ENCODE measurements at regions not wholly inside any gene's neighbourhood (a gene's known extent, or its start where the extent isn't known, plus 50 kb on each side); places are given as distances from the start of the nearest gene placed in this dataset.

DNA sequence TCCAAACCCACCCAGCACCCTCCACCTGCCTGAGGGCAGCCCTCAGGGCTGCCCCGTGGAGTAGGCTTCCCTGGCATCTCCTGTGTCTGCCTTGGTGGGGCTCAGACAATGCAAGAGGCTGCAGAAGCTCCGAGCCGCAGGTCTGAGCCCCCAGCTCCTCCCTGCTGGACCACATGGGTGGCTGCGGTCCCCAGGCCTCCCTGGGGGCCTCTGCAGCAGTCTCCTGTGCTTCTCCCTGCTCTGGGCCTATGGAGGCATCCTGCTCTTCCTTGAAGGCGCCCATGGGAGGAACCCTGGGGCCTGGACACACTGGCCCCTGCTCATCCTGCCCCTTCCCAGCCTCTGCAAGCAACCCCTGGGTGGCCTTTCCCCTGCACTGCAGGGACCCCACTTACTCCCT, 86.1 kb upstream of the ACTRT2 start:
- H3K4me1 ChIP-seq (ENCODE audit: control insufficient read depth, insufficient read depth, low read length, poor library complexity, severe bottlenecking), result no peaks in the 10 kb centered on the region
- H3K27ac ChIP-seq (ENCODE audit: low read depth, low read length, severe bottlenecking), result no peak overlapping the region
- H3K4me3 ChIP-seq (ENCODE audit: extremely low read depth, insufficient read depth, low read length, poor library complexity, severe bottlenecking), result no peak overlapping the region
- no peaks in the 10 kb centered on the region for H3K36me3 ChIP-seq (ENCODE audit: control insufficient read depth, insufficient read depth, low read length)
- peaks cover 62% of the 10 kb centered on the region for H3K9me3 ChIP-seq (ENCODE audit: control insufficient read depth, low read length)
- WGBS, 2 experiments (ENCODE audit: insufficient coverage in 2 of 2), result 46 to 56% methylated on average over 4 to 5 of the region's 5 CpGs

DNA sequence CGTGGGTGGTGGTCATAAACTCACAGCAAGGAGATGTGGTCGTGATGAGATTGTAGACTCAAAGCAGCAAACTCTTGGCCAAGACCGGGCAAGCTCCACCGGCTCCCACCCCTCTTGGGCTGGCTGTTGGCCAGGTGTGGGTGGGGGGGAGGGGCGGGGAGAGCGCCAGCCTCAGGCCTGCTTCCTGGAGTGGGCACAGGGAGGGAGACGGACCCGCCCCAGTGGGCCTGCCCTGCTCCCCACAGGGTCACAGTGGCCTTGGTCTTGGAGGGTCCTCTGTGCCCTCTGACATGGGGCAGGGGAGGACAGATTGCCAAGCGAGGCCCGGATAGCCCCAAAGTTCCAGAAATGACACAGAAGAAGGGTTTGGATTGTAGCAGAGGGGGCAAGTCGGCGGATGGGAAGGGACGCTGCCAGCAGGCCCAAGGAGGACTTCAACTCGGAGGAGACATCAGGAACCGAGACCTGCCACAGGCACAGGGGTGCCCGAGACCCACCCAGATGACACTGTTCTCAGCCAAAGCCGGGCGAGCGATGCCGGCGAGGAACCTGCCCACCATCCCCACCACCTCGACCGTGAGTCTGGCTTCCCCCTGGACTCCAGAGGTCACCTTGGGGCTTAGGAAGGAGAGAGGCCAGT, 85.4 kb upstream of the ACTRT2 start:
- Histone ChIP-seq H3K4me1 (ENCODE audit: control insufficient read depth, insufficient read depth, low read length, poor library complexity, severe bottlenecking) (no peaks in the 10 kb centered on the region), H3K36me3 (ENCODE audit: control insufficient read depth, insufficient read depth, low read length) (no peaks in the 10 kb centered on the region), H3K9me3 (ENCODE audit: control insufficient read depth, low read length) (peaks cover 64% of the 10 kb centered on the region), H3K27ac (ENCODE audit: low read depth, low read length, severe bottlenecking) (no peak overlapping the region), H3K4me3 (ENCODE audit: extremely low read depth, insufficient read depth, low read length, poor library complexity, severe bottlenecking) (no peak overlapping the region)
- 88 to 90% methylated on average over 13 of the region's 23 CpGs for WGBS, 2 experiments (ENCODE audit: insufficient coverage in 2 of 2)

DNA sequence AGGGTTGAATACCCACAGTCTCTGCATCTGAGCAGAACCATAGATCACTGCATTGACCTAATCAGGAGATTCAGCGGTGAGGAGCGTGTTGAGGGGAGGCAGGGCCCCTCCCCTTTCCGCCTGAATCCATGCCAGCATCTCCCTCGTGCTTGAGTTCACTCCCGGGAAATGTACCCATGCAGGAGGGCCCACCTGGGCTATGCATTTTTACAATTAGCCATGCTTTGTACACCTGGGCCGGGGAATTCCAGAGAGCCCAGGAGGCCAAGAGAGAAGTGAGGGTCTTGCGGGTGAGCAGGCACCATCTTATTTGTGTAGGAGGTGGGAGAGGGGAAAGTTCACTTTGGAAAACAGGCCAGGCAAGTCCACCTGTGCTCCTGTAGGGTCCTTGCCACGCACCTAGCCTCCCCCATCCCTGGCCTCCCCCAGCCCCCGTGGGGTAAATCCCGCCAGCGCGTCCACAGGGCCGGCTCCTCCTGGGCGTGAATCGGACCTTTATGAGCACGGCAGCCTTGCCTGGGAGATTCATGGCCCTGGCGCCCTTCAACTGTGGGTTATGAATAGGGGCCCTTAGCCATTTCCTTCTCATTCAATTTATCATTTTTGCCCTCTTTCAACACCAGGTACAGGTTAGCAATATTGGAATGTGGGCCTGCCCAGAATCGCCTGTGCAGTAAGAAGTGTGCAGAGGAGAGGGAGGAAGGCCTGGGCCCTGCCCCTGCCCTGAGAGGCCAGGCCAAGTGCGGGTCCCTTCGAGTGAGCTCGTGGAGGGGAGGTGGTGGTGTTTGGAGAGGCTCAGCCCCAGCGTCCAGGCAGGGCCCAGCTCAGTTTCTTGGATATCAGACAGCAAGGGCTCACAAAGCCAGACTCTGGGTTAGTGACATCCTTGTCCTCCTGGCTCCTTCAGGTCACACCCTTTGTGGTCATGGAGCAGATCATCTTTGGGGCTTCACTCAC, 84.4 kb upstream of the ACTRT2 start:
- H3K9me3 ChIP-seq (ENCODE audit: control insufficient read depth, low read length), result peaks cover 71% of the 10 kb centered on the region
- H3K36me3 ChIP-seq (ENCODE audit: control insufficient read depth, insufficient read depth, low read length), result no peaks in the 10 kb centered on the region
- H3K4me1 ChIP-seq (ENCODE audit: control insufficient read depth, insufficient read depth, low read length, poor library complexity, severe bottlenecking), result no peaks in the 10 kb centered on the region
- no peak overlapping the region for H3K27ac ChIP-seq (ENCODE audit: low read depth, low read length, severe bottlenecking)
- no peak overlapping the region for H3K4me3 ChIP-seq (ENCODE audit: extremely low read depth, insufficient read depth, low read length, poor library complexity, severe bottlenecking)
- 80 to 83% methylated on average over 18 to 19 of the region's 22 CpGs for WGBS, 2 experiments (ENCODE audit: insufficient coverage in 2 of 2)

DNA sequence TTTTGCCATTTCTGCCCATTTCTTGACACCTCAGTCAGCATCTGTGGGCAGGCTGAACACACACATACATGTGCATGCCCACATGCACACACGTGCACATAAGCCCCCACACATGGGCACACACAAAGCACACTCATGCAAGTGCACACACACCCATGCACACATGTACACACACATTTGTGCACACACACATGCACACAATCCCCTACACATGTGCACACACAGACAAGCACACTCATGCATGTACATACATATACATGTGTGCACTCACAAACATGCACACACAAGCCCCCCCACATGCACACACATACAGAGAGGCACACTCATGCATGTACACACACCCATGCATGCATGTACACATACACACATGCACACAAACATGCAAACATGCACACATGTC, 83.5 kb upstream of the ACTRT2 start:
- Histone ChIP-seq H3K27ac (ENCODE audit: low read depth, low read length, severe bottlenecking) (no peak overlapping the region), H3K4me1 (ENCODE audit: control insufficient read depth, insufficient read depth, low read length, poor library complexity, severe bottlenecking) (no peaks in the 10 kb centered on the region), H3K4me3 (ENCODE audit: extremely low read depth, insufficient read depth, low read length, poor library complexity, severe bottlenecking) (no peak overlapping the region), H3K36me3 (ENCODE audit: control insufficient read depth, insufficient read depth, low read length) (no peaks in the 10 kb centered on the region), H3K9me3 (ENCODE audit: control insufficient read depth, low read length) (peaks cover 72% of the 10 kb centered on the region)
- WGBS, 2 experiments (ENCODE audit: insufficient coverage in 2 of 2), result 18 to 44% methylated on average over 1 of the region's 1 CpG

DNA sequence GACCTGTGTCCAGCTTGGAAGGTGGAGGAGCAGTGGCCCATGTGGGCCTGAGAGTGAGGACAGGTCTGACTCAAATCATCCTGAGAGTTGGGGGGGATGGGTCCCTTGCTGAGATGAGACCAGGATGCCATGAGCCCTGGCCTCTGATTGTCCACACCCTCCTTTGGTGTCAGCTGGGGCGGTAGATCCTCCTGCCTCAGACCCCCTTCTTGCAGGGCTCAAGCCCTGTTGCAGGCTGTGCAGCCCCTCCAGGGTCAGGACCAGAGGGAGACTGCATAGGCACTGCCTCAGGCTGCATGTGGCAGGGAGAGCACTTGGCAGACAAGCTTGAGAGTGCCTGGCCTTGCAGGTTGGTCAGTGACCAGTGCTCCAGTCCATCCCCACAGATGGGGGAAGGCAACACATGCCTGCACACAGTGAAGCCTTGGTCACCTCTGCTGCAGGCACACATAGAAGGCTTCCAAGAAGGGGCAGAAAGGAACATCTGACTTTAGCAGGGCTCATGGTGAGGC, 82.2 kb upstream of the ACTRT2 start:
- no peaks in the 10 kb centered on the region for H3K36me3 ChIP-seq (ENCODE audit: control insufficient read depth, insufficient read depth, low read length)
- 38% methylated on average over 1 of the region's 1 CpG for WGBS, 2 experiments (ENCODE audit: insufficient coverage in 2 of 2)
- no peak overlapping the region for H3K27ac ChIP-seq (ENCODE audit: low read depth, low read length, severe bottlenecking)
- H3K4me3 ChIP-seq (ENCODE audit: extremely low read depth, insufficient read depth, low read length, poor library complexity, severe bottlenecking), result no peak overlapping the region
- peaks cover 79% of the 10 kb centered on the region for H3K9me3 ChIP-seq (ENCODE audit: control insufficient read depth, low read length)
- H3K4me1 ChIP-seq (ENCODE audit: control insufficient read depth, insufficient read depth, low read length, poor library complexity, severe bottlenecking), result no peaks in the 10 kb centered on the region

DNA sequence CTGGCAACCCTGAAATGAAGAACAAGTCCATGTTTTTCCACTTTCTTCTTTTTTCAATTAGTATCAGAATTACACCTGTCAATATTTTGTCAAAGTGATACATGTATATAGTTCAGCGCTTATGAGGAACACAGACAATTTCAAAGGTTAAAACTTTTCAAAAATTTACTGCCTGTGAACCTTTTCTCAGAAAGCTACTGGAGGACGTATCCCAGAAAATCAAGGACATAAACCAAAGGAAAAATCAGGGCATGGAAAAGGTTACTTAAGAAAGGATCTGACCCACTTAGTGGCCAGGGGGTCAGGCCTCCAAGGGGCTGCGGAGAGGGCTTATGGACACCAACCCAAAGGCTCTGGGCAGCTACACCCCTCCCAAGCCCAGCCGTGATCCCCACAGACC, 81.1 kb upstream of the ACTRT2 start:
- Histone ChIP-seq H3K4me1 (ENCODE audit: control insufficient read depth, insufficient read depth, low read length, poor library complexity, severe bottlenecking) (no peaks in the 10 kb centered on the region), H3K27ac (ENCODE audit: low read depth, low read length, severe bottlenecking) (no peak overlapping the region), H3K9me3 (ENCODE audit: control insufficient read depth, low read length) (peaks cover 85% of the 10 kb centered on the region), H3K4me3 (ENCODE audit: extremely low read depth, insufficient read depth, low read length, poor library complexity, severe bottlenecking) (no peak overlapping the region), H3K36me3 (ENCODE audit: control insufficient read depth, insufficient read depth, low read length) (no peaks in the 10 kb centered on the region)
- 62 to 66% methylated on average over 2 of the region's 4 CpGs for WGBS, 2 experiments (ENCODE audit: insufficient coverage in 2 of 2)

DNA sequence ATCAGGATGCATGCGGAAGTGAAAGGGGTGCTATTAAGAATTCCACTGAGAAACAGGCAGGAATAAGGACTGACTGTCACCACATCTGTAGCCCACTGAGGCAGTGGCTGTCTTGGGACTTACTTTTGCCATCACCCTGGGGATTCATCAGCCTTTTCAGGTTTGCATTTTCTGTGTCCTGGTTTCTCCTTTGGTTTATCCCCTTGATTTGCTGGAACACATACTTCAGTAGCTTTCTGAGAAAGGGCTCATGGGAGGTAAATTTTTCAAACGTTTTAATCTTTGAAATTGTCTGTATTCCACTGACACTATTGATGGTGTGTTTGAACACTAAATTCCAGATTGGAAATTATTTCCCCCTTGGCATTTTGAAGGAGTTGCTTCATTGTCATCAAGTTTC, 80.2 kb upstream of the ACTRT2 start:
- WGBS, 2 experiments (ENCODE audit: insufficient coverage in 2 of 2), result 50 to 60% methylated on average over 2 of the region's 2 CpGs
- peaks cover 90% of the 10 kb centered on the region for H3K9me3 ChIP-seq (ENCODE audit: control insufficient read depth, low read length)
- no peaks in the 10 kb centered on the region for H3K36me3 ChIP-seq (ENCODE audit: control insufficient read depth, insufficient read depth, low read length)
- H3K27ac ChIP-seq (ENCODE audit: low read depth, low read length, severe bottlenecking), result no peak overlapping the region
- no peak overlapping the region for H3K4me3 ChIP-seq (ENCODE audit: extremely low read depth, insufficient read depth, low read length, poor library complexity, severe bottlenecking)
- no peaks in the 10 kb centered on the region for H3K4me1 ChIP-seq (ENCODE audit: control insufficient read depth, insufficient read depth, low read length, poor library complexity, severe bottlenecking)

DNA sequence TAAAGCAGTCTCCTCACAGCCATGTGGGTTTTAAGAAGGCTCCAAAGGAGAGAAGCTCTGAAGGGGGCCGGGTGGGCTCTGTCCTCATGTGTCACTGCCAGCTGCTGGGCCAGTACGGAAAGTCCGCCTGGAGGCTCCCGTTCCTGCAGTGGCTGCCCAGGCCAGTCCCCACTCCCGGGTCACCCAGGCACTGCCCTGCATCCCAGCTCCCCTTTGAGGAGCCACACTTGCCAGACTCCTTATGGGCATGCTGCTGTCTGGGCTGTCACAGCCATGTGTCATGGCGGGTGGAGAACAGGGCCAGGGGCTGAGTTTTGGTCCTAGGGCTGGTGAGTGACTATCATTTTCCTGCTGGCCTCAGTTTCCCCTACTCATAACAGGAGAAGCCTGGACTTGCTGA, 79.4 kb upstream of the ACTRT2 start:
- WGBS, 2 experiments (ENCODE audit: insufficient coverage in 2 of 2), result 76 to 84% methylated on average over 5 of the region's 6 CpGs
- Histone ChIP-seq H3K4me3 (ENCODE audit: extremely low read depth, insufficient read depth, low read length, poor library complexity, severe bottlenecking) (no peak overlapping the region), H3K9me3 (ENCODE audit: control insufficient read depth, low read length) (peaks cover 89% of the 10 kb centered on the region), H3K4me1 (ENCODE audit: control insufficient read depth, insufficient read depth, low read length, poor library complexity, severe bottlenecking) (no peaks in the 10 kb centered on the region), H3K36me3 (ENCODE audit: control insufficient read depth, insufficient read depth, low read length) (no peaks in the 10 kb centered on the region), H3K27ac (ENCODE audit: low read depth, low read length, severe bottlenecking) (no peak overlapping the region)

DNA sequence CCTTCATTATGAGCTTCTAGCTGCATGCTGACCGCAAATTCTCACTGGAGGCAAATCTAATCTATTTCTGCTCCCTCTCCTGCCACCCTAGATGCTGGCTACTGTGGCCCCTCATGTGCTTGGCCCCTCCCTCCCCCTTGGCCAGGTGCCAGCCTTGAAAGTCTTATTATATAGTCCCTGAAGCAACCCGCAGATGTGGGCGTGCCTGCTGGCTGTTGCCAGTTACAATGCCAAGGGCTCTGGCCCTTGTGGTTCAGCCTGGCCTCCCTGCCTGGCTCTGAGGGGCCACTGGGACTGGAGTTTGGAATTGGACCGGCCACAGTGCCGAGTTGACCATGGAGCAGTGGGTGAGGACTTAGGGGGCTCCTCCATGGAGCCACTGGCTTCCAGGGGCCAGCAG, 78.9 kb upstream of the ACTRT2 start:
- WGBS, 2 experiments (ENCODE audit: insufficient coverage in 2 of 2), result 63 to 76% methylated on average over 3 to 5 of the region's 5 CpGs
- peaks cover 87% of the 10 kb centered on the region for H3K9me3 ChIP-seq (ENCODE audit: control insufficient read depth, low read length)

DNA sequence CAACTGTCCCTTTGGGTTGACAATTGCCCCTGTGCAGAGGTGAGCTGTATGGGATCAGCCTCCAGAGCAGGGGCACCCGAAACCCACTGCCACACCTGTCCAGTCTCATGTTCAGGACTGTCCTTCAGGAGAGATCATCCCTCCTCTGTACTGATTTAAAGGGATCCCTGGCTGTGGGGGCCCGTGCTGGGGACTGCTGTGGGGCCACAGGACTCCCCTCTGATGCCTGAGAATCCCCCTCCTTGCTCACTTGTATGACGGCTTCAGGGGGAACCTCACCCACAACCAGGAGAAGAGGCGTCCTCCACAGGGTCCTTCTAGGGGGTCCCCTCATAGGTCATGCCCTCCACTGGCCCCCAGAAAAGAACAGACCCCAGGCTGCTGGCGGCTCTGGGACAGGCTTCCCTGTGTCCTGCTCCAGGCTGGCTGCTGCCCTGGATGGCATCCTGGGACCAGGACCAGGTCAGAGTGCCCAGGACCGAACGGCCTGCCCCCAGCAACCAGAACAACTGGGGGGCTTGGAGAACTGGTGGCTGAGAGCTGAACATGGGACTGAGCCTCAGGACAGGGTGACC, 77.5 kb upstream of the ACTRT2 start:
- H3K36me3 ChIP-seq (ENCODE audit: control insufficient read depth, insufficient read depth, low read length), result no peaks in the 10 kb centered on the region
- peaks cover 79% of the 10 kb centered on the region for H3K9me3 ChIP-seq (ENCODE audit: control insufficient read depth, low read length)
- WGBS, 2 experiments (ENCODE audit: insufficient coverage in 2 of 2), result 47 to 69% methylated on average over 5 to 7 of the region's 7 CpGs
- H3K27ac ChIP-seq (ENCODE audit: low read depth, low read length, severe bottlenecking), result no peak overlapping the region
- no peaks in the 10 kb centered on the region for H3K4me1 ChIP-seq (ENCODE audit: control insufficient read depth, insufficient read depth, low read length, poor library complexity, severe bottlenecking)
- H3K4me3 ChIP-seq (ENCODE audit: extremely low read depth, insufficient read depth, low read length, poor library complexity, severe bottlenecking), result no peak overlapping the region

More for the DNA sequence above, 78.9 kb upstream of the ACTRT2 start:
- Histone ChIP-seq H3K27ac (ENCODE audit: low read depth, low read length, severe bottlenecking) (no peak overlapping the region), H3K4me3 (ENCODE audit: extremely low read depth, insufficient read depth, low read length, poor library complexity, severe bottlenecking) (no peak overlapping the region), H3K4me1 (ENCODE audit: control insufficient read depth, insufficient read depth, low read length, poor library complexity, severe bottlenecking) (no peaks in the 10 kb centered on the region), H3K36me3 (ENCODE audit: control insufficient read depth, insufficient read depth, low read length) (no peaks in the 10 kb centered on the region)
